OCI-LY1 (cell line): ENCODE measurements at regions not wholly inside any gene's neighbourhood (a gene's known extent, or its start where the extent isn't known, plus 50 kb on each side); places are given as distances from the start of the nearest gene placed in this dataset.

ENCODE experiments used
- H2AFZ ChIP-seq: fragments of 200-600 bp; sonication (generic), shearing (Covaris generic); 2 replicates; pipeline ENCODE4 v1.6.0; 2014; ENCODE audit warnings: antibody characterized with exemption, mild to moderate bottlenecking, low read length
- H3F3A ChIP-seq: fragments of 200-600 bp; sonication (generic), shearing (Covaris generic); 2 replicates; pipeline ENCODE4 v1.6.0; 2014; ENCODE audit warnings: mild to moderate bottlenecking, antibody characterized with exemption, low read length, moderate library complexity; ENCODE audit not compliant: insufficient read depth
- H3K27ac ChIP-seq: fragments of 200-600 bp; sonication (generic); 2 replicates; pipeline ENCODE4 v1.5.1; 2014; ENCODE audit warnings: low read length, mixed run types, mild to moderate bottlenecking, low read depth; ENCODE audit not compliant: poor library complexity, severe bottlenecking
- H3K27me3 ChIP-seq: fragments of 200-600 bp; sonication (generic); 2 replicates; pipeline ENCODE4 v1.6.0; 2014; ENCODE audit warnings: antibody characterized with exemption, mild to moderate bottlenecking, low read length, moderate library complexity; ENCODE audit not compliant: insufficient read depth
- H3K36me3 ChIP-seq: fragments of 200-600 bp; sonication (generic); 2 replicates; pipeline ENCODE4 v1.6.1; 2014; ENCODE audit warnings: mild to moderate bottlenecking, antibody characterized with exemption, low read length, moderate library complexity, mixed read lengths; ENCODE audit not compliant: insufficient read depth
- H3K4me1 ChIP-seq: fragments of 200-600 bp; sonication (generic); 2 replicates; pipeline ENCODE4 v1.5.1; 2014; ENCODE audit warnings: mild to moderate bottlenecking, low read length, moderate library complexity; ENCODE audit not compliant: insufficient read depth, severe bottlenecking
- H3K4me2 ChIP-seq: fragments of 200-600 bp; sonication (generic), shearing (Covaris generic); 2 replicates; pipeline ENCODE4 v1.6.1; 2014; ENCODE audit warnings: low read length
- H3K4me3 ChIP-seq: fragments of 200-600 bp; sonication (generic); 2 replicates; pipeline ENCODE4 v1.5.1; 2014; ENCODE audit warnings: low read length, low read depth, mild to moderate bottlenecking, mixed read lengths; ENCODE audit not compliant: poor library complexity, severe bottlenecking
- H3K79me2 ChIP-seq: fragments of 200-600 bp; shearing (Covaris generic); 2 replicates; pipeline ENCODE4 v1.6.1; 2016; ENCODE audit warnings: mixed run types, low read length, mixed read lengths; ENCODE audit not compliant: insufficient read depth
- H3K9ac ChIP-seq: fragments of 200-600 bp; sonication (generic), shearing (Covaris generic); 2 replicates; pipeline ENCODE4 v1.6.1; 2014; ENCODE audit warnings: mild to moderate bottlenecking, low read length, mixed read lengths
- H3K9me2 ChIP-seq: fragments of 200-600 bp; sonication (generic), shearing (Covaris generic); 2 replicates; pipeline ENCODE4 v1.6.1; 2014; ENCODE audit warnings: low read depth, mild to moderate bottlenecking, low read length, mixed read lengths
- H3K9me3 ChIP-seq: fragments of 200-600 bp; shearing (Covaris generic); 2 replicates; pipeline ENCODE4 v1.6.1; 2014; ENCODE audit warnings: low read length, mixed read lengths
- H4K20me1 ChIP-seq: fragments of 200-600 bp; sonication (generic), shearing (Covaris generic); 2 replicates; pipeline ENCODE4 v1.6.0; 2016; ENCODE audit warnings: mild to moderate bottlenecking, low read length; ENCODE audit not compliant: insufficient read depth
- CTCF ChIP-seq: fragments of 200-600 bp; sonication (generic), shearing (Covaris generic); IDR thresholded peaks from 2 replicates; pipeline ENCODE4 v1.5.1; 2017; ENCODE audit warnings: mild to moderate bottlenecking, antibody characterized with exemption, low read length, moderate library complexity, mixed read lengths
- EZH2 ChIP-seq: fragments of 200-600 bp; sonication (generic), shearing (Covaris generic); IDR thresholded peaks from 2 replicates; pipeline ENCODE4 v1.8.0; 2017; ENCODE audit warnings: borderline replicate concordance, mixed run types, mild to moderate bottlenecking, antibody characterized with exemption, low read length, moderate library complexity, mixed read lengths

DNA sequence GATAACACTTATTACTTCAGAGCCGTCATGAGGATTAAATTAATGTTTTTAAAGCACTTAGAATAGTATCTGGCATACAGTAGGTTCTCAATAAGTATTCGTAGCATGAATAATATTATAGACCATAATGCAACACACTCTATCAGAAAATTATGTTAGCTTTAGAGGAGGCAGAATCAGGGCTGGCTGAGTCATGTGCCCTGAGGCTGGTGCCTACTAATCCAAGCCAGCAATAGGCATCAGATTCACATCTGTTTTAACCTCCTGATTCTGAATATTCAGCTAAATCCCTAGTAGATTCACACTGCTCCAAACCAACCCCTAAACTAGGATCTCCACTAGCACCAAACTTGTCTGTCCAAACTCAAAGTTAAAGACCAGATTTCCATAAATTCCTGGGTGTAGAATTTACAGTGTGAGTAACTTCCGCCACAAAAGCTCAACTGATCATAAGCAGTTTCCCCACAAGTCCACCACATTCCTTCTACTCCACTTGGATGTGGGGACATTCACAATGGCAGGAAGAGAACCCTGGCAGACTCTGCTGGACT is 170.0 kb upstream of the DAPK1 start:
- Histone ChIP-seq H3K36me3 (no peaks in the 10 kb centered on the region), H3K9me3 (peaks cover 3% of the 10 kb centered on the region; the same call in 1 of the 2 replicates), H3K27ac (no peak overlapping the region), H3F3A (no peaks in the 10 kb centered on the region), H3K27me3 (no peaks in the 10 kb centered on the region), H2AFZ (no peak overlapping the region), H3K79me2 (no peaks in the 10 kb centered on the region), H4K20me1 (no peaks in the 10 kb centered on the region), H3K4me1 (no peaks in the 10 kb centered on the region), H3K4me3 (no peak overlapping the region), H3K9ac (no peak overlapping the region), H3K9me2 (no peaks in the 10 kb centered on the region), H3K4me2 (no peak overlapping the region)
- TF ChIP-seq CTCF (no peak), EZH2 (no peak)

- no peaks in the 10 kb centered on the region for H3K4me1 ChIP-seq
- no peaks in the 10 kb centered on the region for H3K36me3 ChIP-seq
- no peaks in the 10 kb centered on the region for H3K79me2 ChIP-seq
- H3K9ac ChIP-seq: no peak overlapping the region
- H3F3A ChIP-seq: no peaks in the 10 kb centered on the region
- peaks cover 4% of the 10 kb centered on the region; the same call in 1 of the 2 replicates for H3K27me3 ChIP-seq
- TF ChIP-seq CTCF (no peak), EZH2 (no peak)
- no peak overlapping the region for H3K4me3 ChIP-seq
- H3K9me2 ChIP-seq: no peaks in the 10 kb centered on the region
- H3K27ac ChIP-seq: no peak overlapping the region
- peaks cover 3% of the 10 kb centered on the region; the same call in 1 of the 2 replicates for H3K9me3 ChIP-seq
- no peak overlapping the region for H3K4me2 ChIP-seq
- no peaks in the 10 kb centered on the region for H4K20me1 ChIP-seq
- no peak overlapping the region for H2AFZ ChIP-seq
These were observed 163.9 kb upstream of the DAPK1 start for GRCh38 chr9:87333802-87334201.

- Histone ChIP-seq H3F3A (no peaks in the 10 kb centered on the region), H3K27me3 (peaks cover 4% of the 10 kb centered on the region; the same call in 1 of the 2 replicates), H3K4me1 (no peaks in the 10 kb centered on the region), H3K36me3 (no peaks in the 10 kb centered on the region), H3K9me3 (peaks cover 3% of the 10 kb centered on the region; the same call in 1 of the 2 replicates), H3K4me3 (no peak overlapping the region), H3K9me2 (no peaks in the 10 kb centered on the region), H4K20me1 (no peaks in the 10 kb centered on the region), H2AFZ (no peak overlapping the region), H3K4me2 (no peak overlapping the region), H3K79me2 (no peaks in the 10 kb centered on the region), H3K9ac (no peak overlapping the region), H3K27ac (no peak overlapping the region)
- no peak for TF ChIP-seq CTCF
- TF ChIP-seq EZH2: no peak
These were observed 163.3 kb upstream of the DAPK1 start for GRCh38 chr9:87334366-87334765.
